ENCODE measurements at regions not wholly inside any gene's neighbourhood (a gene's known extent, or its start where the extent isn't known, plus 50 kb on each side); places are given as distances from the start of the nearest gene placed in this dataset.
"Not testable (repeated sequence)": the region's sequence is repeated elsewhere in the genome, so short reads cannot be mapped to it uniquely, and the experiment has no call there.

DNA sequence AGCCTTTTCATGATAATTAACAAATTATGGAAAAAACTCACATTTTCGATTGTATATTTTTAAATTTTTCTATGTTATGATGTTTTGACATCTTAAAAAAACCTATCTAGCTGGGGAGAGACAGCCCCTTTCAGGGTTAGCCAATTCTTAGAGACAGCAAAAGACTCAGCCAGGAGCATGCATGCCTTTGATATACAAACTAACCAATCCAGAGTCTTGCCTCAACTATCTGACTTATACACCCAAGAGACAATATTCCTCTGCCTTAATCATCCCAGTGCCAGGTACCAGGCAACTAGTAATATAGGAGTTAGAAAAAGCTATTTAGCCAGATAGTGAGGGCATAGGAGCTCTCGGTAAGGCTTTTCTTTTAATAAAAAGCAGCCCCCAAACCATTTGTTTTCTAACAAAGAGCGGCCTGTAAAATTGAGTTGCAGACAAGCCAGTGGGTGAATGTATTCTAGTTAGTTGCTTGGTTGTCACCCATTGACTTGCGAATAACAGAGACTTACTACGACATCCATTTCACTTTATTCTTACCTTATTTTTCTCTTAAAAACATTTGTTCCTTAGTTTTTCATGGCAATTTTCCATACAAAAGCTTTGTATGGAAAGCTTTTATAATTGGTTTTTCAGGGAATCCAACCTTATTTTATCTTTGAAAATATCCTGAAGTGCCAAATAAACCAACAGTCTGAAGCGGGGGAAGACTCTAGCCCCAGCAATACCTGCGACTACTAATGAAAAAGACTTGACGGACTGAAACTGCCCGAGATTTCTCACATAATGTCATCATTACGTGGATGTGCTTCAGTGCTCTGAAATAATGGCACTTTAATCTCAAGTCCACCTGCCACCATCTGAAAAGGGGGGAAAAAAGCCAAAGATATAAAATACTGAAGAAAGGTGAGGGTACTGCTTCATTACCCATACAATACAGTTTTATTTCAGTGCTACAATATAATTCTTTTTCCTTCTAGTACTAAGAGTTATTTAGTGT is 64.6 kb upstream of the ATP2C1 start:
- TF ChIP-seq, protein P1, sequence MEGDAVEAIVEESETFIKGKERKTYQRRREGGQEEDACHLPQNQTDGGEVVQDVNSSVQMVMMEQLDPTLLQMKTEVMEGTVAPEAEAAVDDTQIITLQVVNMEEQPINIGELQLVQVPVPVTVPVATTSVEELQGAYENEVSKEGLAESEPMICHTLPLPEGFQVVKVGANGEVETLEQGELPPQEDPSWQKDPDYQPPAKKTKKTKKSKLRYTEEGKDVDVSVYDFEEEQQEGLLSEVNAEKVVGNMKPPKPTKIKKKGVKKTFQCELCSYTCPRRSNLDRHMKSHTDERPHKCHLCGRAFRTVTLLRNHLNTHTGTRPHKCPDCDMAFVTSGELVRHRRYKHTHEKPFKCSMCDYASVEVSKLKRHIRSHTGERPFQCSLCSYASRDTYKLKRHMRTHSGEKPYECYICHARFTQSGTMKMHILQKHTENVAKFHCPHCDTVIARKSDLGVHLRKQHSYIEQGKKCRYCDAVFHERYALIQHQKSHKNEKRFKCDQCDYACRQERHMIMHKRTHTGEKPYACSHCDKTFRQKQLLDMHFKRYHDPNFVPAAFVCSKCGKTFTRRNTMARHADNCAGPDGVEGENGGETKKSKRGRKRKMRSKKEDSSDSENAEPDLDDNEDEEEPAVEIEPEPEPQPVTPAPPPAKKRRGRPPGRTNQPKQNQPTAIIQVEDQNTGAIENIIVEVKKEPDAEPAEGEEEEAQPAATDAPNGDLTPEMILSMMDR (IDR thresholded peaks at IDR 0.05) = no peak
- FAIRE-seq = no peak
- 81 to 86% methylated on average over 10 of the region's 10 CpGs for WGBS, 2 donors

DNA sequence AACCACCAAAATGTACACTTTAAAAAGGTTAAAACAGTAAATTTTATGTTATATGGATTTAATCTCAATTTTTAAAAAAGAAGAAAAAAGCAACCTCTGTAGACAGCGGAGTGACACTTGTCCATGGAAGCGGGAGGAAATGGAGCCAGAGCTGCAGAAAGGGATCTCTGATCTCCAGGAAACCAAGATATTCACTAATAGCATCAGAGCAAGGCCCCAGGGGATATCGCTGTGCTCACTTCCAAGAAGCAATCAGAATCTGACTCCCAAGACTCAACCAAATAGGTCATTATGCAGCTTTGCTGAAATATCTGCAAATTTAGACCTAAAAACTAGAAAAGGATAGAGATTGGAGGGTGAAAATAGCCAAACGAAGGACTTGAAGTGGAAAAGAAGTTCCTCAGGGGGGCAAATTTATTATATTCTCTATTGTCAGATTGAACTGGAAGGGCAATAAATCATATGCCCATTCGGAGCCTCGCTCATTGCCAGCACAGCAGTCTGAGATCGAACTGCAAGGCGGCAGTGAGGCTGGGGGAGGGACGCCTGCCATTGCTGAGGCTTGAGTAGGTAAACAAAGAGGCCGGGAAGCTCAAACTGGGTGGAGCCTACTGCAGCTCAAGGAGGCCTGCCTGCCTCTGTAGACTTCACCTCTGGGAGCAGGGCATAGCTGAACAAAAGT is 62.0 kb upstream of the ATP2C1 start:
- ATAC-seq (no peak), DNase-seq (peak in 3 of 6 donors; percentile 6 to 37 (median 22)), FAIRE-seq (no peak)
- no peaks in the 10 kb centered on the region for H3K4me1 ChIP-seq
- H3K9me3 ChIP-seq = no peaks in the 10 kb centered on the region
- H3K4me3 ChIP-seq = no peak overlapping the region
- no peak overlapping the region for H3K27ac ChIP-seq
- intact Hi-C loops (cut with DNase I) = no loop called here
- 41 to 42% methylated on average over 10 of the region's 10 CpGs for WGBS, 2 donors
- no peaks in the 10 kb centered on the region for H3K27me3 ChIP-seq
- TF ChIP-seq, protein P1 (IDR thresholded peaks at IDR 0.05) = no peak
- no peaks in the 10 kb centered on the region for H3K36me3 ChIP-seq

More for the DNA sequence above, 64.6 kb upstream of the ATP2C1 start:
- ATAC-seq (no peak), DNase-seq (no peak)
- Histone ChIP-seq H3K9me3 (no peaks in the 10 kb centered on the region), H3K27ac (no peak overlapping the region), H3K4me1 (no peaks in the 10 kb centered on the region), H3K4me3 (no peak overlapping the region), H3K27me3 (no peaks in the 10 kb centered on the region), H3K36me3 (no peaks in the 10 kb centered on the region)
- intact Hi-C loops (cut with DNase I) = no loop called here

DNA sequence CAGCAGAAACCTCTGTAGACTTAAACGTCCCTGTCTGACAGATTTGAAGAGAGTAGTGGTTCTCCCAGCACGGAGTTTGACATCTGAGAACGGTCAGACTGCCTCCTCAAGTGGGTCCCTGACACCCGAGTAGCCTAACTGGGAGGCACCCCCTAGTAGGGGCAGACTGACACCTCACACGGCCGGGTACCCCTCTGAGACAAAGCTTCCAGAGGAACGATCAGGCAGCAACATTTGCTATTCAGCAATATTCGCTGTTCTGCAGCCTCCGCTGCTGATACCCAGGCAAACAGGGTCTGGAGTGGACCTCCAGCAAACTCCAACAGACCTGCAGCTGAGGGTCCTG is 61.5 kb upstream of the ATP2C1 start:
- H3K4me3 ChIP-seq; H3K27me3 ChIP-seq; H3K4me1 ChIP-seq; intact Hi-C loops (cut with DNase I); H3K9me3 ChIP-seq; ATAC-seq; H3K27ac ChIP-seq; FAIRE-seq; DNase-seq; H3K36me3 ChIP-seq: not testable (repeated sequence)
- 36 to 43% methylated on average over 6 to 7 of the region's 9 CpGs for whole genome bisulfite sequencing, 2 donors

DNA sequence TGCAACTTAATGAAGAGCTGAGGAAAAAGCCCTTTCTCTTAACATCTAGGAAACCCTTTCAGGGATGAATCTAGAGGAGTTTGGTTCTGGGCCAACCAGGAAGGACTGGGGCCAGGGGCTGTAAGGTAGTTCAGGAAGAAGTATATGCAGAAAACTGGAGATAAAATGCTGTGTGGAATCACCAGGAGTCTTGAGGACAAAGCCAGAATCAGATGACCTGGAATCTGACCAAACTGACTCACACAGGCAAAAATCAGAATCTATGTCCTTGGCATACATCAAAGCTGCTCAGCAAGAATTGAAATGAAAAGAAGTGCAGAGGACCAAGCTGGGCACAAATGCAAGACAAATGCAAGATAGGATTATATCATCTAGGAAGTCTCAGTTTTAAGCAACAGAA is 59.4 kb upstream of the ATP2C1 start:
- peak in 2 of 4 donors; percentile 40 to 41 for ATAC-seq
- FAIRE-seq = no peak
- H3K9me3 ChIP-seq = no peaks in the 10 kb centered on the region
- TF ChIP-seq, protein P1 (IDR thresholded peaks at IDR 0.05) = no peak
- no peaks in the 10 kb centered on the region for H3K27me3 ChIP-seq
- H3K36me3 ChIP-seq = no peaks in the 10 kb centered on the region
- no peak overlapping the region for H3K27ac ChIP-seq
- intact Hi-C loops (cut with DNase I) = no loop called here
- H3K4me1 ChIP-seq = no peaks in the 10 kb centered on the region
- DNase-seq = no peak
- no peak overlapping the region for H3K4me3 ChIP-seq

DNA sequence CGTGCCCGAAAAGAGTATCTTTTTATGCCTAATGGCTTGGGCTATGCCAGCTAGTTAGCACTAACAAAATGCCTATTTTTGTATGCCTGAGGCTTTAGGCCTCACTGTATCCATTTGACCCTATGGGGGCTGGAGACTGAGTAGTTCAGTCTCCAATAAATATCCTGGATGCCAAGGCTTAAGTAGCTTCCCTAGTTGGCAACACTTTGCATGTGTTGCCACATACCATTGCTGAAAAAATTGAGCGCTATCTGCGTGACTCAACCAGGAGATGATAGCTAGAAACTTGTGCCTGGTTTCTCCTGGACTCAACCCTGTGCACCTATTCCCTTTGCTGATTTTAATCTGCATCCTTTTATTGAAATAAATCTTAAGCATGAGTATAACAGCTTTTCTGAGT is 58.4 kb upstream of the ATP2C1 start:
- FAIRE-seq (no peak), DNase-seq (no peak), ATAC-seq (peak in 1 of 4 donors; percentile 23)
- TF ChIP-seq, protein P1 (IDR thresholded peaks at IDR 0.05) = no peak
- Histone ChIP-seq H3K4me1 (no peaks in the 10 kb centered on the region), H3K9me3 (no peaks in the 10 kb centered on the region), H3K36me3 (no peaks in the 10 kb centered on the region), H3K4me3 (no peak overlapping the region), H3K27ac (no peak overlapping the region), H3K27me3 (no peaks in the 10 kb centered on the region)
- 91 to 93% methylated on average over 4 of the region's 4 CpGs for WGBS, 2 donors
- intact Hi-C loops (cut with DNase I) = no loop called here
